ENCODE measurements at regions not wholly inside any gene's neighbourhood (a gene's known extent, or its start where the extent isn't known, plus 50 kb on each side); places are given as distances from the start of the nearest gene placed in this dataset.

GRCh38 chr21:40901691-40902090 lies 54.7 kb upstream of the DSCAM start:
- Histone ChIP-seq H3K4me1 (no peaks in the 10 kb centered on the region), H3K4me3 (no peak overlapping the region), H3K36me3 (no peaks in the 10 kb centered on the region), H3K27ac (no peak overlapping the region), H3K9me3 (peaks cover 0 to 4% of the 10 kb centered on the region in 2 donors), H3K27me3 (no peaks in the 10 kb centered on the region)
- TF ChIP-seq POLR2A (IDR thresholded peaks at IDR 0.05), result no peak
- TF ChIP-seq, protein P1, sequence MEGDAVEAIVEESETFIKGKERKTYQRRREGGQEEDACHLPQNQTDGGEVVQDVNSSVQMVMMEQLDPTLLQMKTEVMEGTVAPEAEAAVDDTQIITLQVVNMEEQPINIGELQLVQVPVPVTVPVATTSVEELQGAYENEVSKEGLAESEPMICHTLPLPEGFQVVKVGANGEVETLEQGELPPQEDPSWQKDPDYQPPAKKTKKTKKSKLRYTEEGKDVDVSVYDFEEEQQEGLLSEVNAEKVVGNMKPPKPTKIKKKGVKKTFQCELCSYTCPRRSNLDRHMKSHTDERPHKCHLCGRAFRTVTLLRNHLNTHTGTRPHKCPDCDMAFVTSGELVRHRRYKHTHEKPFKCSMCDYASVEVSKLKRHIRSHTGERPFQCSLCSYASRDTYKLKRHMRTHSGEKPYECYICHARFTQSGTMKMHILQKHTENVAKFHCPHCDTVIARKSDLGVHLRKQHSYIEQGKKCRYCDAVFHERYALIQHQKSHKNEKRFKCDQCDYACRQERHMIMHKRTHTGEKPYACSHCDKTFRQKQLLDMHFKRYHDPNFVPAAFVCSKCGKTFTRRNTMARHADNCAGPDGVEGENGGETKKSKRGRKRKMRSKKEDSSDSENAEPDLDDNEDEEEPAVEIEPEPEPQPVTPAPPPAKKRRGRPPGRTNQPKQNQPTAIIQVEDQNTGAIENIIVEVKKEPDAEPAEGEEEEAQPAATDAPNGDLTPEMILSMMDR (IDR thresholded peaks at IDR 0.05), result no peak
- intact Hi-C loops (cut with DNase I; ENCODE audit: low total_unique reads), result no loop called here
- peak in 1 of 2 donors; percentile 52 for DNase-seq

DNA sequence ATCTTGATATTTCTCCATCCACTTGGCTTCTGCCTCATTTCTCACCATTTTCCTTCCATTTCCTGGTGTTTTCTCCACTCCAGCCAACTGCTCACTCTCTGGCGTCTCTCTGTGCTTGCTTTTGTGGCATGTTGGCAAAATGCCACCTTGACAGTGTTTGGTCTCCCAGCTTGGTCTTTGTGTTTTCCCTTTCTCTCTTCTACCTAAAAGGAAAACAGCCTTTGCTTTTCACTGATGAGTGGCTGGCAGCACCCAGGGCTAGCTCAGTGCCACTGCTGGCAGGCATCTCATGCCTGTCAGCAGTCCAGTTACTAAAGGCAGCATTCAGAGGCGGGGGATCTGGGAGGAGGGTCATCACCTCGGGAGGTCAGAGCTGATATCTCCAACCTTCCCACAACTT lies 55.3 kb upstream of the DSCAM start:
- TF ChIP-seq POLR2A (IDR thresholded peaks at IDR 0.05), result no peak
- TF ChIP-seq, protein P1 (IDR thresholded peaks at IDR 0.05), result no peak
- intact Hi-C loops (cut with DNase I; ENCODE audit: low total_unique reads), result no loop called here
- no peaks in the 10 kb centered on the region for H3K36me3 ChIP-seq
- H3K27me3 ChIP-seq, result no peaks in the 10 kb centered on the region
- H3K9me3 ChIP-seq, result peaks cover 0 to 2% of the 10 kb centered on the region in 2 donors
- no peaks in the 10 kb centered on the region for H3K4me1 ChIP-seq
- DNase-seq, result no peak
- H3K27ac ChIP-seq, result no peak overlapping the region
- H3K4me3 ChIP-seq, result no peak overlapping the region

DNA sequence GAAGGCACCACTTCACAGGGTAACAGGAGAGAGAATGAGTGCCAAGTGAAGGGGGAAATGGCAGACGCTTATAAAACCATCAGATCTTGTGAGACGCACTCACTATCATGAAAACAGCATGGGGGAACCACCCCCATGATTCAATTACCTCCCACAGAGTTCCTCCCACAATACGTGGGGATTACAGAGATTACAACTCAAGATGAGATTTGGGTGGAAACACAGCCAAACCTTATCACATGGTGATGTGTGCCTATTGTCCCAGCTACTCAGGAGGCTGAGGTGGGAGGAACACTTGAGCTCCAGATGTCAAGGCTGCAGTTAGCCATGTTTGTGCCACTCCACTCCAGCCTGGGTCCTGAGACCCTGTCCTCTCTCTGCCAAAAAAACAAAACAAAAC lies 56.0 kb upstream of the DSCAM start:
- H3K27ac ChIP-seq, result no peak overlapping the region
- intact Hi-C loops (cut with DNase I; ENCODE audit: low total_unique reads), result no loop called here
- TF ChIP-seq POLR2A (IDR thresholded peaks at IDR 0.05), result no peak
- TF ChIP-seq, protein P1 (IDR thresholded peaks at IDR 0.05), result no peak

DNA sequence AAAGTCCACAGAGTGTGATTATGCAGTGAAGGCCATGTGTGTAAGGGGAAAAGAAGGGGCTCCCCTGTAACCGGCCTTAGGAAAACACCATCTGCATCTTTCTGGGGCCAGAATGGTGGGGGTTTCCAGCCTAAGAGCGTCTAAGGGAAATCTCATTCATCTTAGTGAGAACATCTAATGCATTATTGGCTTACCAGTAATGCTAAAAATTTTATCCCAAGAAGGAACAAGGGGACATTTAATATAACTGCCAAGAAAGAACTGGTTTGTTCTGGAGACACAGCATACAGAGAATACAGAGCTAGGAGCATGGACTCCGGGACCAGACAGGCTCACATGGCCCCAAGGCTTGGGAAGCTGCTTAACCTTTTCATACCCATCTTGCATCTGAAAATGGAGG lies 58.3 kb upstream of the DSCAM start:
- no peak for DNase-seq
- Histone ChIP-seq H3K4me1 (no peaks in the 10 kb centered on the region), H3K9me3 (no peaks in the 10 kb centered on the region), H3K27ac (no peak overlapping the region), H3K36me3 (no peaks in the 10 kb centered on the region), H3K27me3 (no peaks in the 10 kb centered on the region), H3K4me3 (no peak overlapping the region)
- intact Hi-C loops (cut with DNase I; ENCODE audit: low total_unique reads), result no loop called here
- TF ChIP-seq POLR2A (IDR thresholded peaks at IDR 0.05), result no peak
- TF ChIP-seq, protein P1 (IDR thresholded peaks at IDR 0.05), result no peak

More for the DNA sequence above, 56.0 kb upstream of the DSCAM start:
- H3K27me3 ChIP-seq, result no peaks in the 10 kb centered on the region
- H3K4me3 ChIP-seq, result no peak overlapping the region
- H3K9me3 ChIP-seq, result no peaks in the 10 kb centered on the region
- no peak for DNase-seq
- H3K4me1 ChIP-seq, result no peaks in the 10 kb centered on the region
- no peaks in the 10 kb centered on the region for H3K36me3 ChIP-seq

GRCh38 chr21:40912375-40912774 lies 65.4 kb upstream of the DSCAM start:
- H3K9me3 ChIP-seq, result no peaks in the 10 kb centered on the region
- H3K4me1 ChIP-seq, result no peaks in the 10 kb centered on the region
- intact Hi-C loops (cut with DNase I; ENCODE audit: low total_unique reads), result no loop called here
- no peak overlapping the region for H3K4me3 ChIP-seq
- DNase-seq, result no peak
- no peak overlapping the region for H3K27ac ChIP-seq
- no peaks in the 10 kb centered on the region for H3K36me3 ChIP-seq
- TF ChIP-seq POLR2A (IDR thresholded peaks at IDR 0.05), result no peak
- TF ChIP-seq, protein P1 (IDR thresholded peaks at IDR 0.05), result no peak
- no peaks in the 10 kb centered on the region for H3K27me3 ChIP-seq
